ENCODE measurements at regions not wholly inside any gene's neighbourhood (a gene's known extent, or its start where the extent isn't known, plus 50 kb on each side); places are given as distances from the start of the nearest gene placed in this dataset.

DNA sequence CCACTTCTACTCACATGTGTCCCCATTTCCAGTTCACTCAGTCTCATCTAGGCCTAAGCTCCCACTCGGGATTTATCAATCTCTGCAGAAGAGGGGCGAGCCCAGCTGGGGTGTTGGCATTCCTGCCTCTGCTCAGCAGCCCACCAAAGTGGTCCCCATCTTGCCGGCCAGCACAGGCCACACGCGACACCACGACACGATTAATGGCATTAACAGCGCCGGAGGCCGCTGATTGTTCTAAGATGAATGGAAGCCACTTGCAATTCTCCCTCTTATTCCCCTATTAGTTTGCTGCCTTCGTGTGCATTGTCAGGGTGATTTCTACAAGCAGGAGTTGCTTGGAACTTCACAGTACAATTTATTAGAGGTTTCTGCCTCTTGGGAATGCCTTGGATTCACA, 477.3 kb downstream of the SHQ1 start:
- TF ChIP-seq POLR2AphosphoS5 (IDR thresholded peaks at IDR 0.05; ENCODE audit: low read depth, low read length): no peak
- TF ChIP-seq TCF7L2 (IDR thresholded peaks at IDR 0.05; ENCODE audit: low read depth, low read length): no peak
- TF ChIP-seq, protein P1, sequence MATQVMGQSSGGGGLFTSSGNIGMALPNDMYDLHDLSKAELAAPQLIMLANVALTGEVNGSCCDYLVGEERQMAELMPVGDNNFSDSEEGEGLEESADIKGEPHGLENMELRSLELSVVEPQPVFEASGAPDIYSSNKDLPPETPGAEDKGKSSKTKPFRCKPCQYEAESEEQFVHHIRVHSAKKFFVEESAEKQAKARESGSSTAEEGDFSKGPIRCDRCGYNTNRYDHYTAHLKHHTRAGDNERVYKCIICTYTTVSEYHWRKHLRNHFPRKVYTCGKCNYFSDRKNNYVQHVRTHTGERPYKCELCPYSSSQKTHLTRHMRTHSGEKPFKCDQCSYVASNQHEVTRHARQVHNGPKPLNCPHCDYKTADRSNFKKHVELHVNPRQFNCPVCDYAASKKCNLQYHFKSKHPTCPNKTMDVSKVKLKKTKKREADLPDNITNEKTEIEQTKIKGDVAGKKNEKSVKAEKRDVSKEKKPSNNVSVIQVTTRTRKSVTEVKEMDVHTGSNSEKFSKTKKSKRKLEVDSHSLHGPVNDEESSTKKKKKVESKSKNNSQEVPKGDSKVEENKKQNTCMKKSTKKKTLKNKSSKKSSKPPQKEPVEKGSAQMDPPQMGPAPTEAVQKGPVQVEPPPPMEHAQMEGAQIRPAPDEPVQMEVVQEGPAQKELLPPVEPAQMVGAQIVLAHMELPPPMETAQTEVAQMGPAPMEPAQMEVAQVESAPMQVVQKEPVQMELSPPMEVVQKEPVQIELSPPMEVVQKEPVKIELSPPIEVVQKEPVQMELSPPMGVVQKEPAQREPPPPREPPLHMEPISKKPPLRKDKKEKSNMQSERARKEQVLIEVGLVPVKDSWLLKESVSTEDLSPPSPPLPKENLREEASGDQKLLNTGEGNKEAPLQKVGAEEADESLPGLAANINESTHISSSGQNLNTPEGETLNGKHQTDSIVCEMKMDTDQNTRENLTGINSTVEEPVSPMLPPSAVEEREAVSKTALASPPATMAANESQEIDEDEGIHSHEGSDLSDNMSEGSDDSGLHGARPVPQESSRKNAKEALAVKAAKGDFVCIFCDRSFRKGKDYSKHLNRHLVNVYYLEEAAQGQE (IDR thresholded peaks at IDR 0.05; ENCODE audit: insufficient read depth in 1 of 2, low read depth in 2 of 2, low read length in 1 of 2): no peak
- DNase-seq (ENCODE audit: low read depth, low spot score) (no peak), ATAC-seq (no peak)
- Histone ChIP-seq H3K27me3 (ENCODE audit: control insufficient read depth, insufficient read depth, low read length) (no peaks in the 10 kb centered on the region), H3K27ac (ENCODE audit: low read length) (no peak overlapping the region), H3K4me3 (ENCODE audit: low read depth in 2 of 2, low read length in 2 of 2) (no peak overlapping the region), H3K36me3 (ENCODE audit: control insufficient read depth, insufficient read depth, low read length) (no peaks in the 10 kb centered on the region), H3K9me3 (ENCODE audit: control insufficient read depth, insufficient read depth, low read depth, low read length) (no peaks in the 10 kb centered on the region), H3K4me1 (ENCODE audit: control insufficient read depth, insufficient read depth, low read length) (no peaks in the 10 kb centered on the region)
- ChIA-PET POLR2A (no interaction called here), CTCF (no interaction called here)
- in situ Hi-C loops (cut with HindIII; ENCODE audit: low pct_unique_long_range_greater_than_20kb, low sequenced_read_pairs): no loop called here
- intact Hi-C loops (cut with micrococcal nuclease; ENCODE audit: unreplicated experiment): no loop called here
- BruUV-seq (replicated peaks): no TSS peak

DNA sequence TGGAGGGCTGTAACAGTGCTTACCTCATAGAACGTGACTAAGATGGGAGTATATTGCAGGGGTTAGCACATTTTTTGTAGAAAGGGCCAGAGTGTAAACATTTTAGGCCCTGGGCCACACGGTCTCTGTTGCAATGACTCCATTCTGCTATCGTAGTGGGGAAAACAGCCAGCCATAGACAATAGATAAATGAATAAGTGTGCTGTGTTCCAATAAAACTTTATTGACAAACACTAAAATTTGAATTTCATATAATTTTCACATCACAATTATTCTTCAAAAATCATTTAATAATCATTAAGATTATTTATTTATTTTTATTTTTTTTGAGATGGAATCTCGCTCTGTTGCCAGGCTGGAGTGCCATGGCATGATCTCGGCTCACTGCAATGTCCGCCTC, 478.6 kb downstream of the SHQ1 start:
- DNase-seq (ENCODE audit: low read depth, low spot score) (no peak), ATAC-seq (no peak)
- no peaks in the 10 kb centered on the region for H3K9me3 ChIP-seq (ENCODE audit: control insufficient read depth, insufficient read depth, low read depth, low read length)
- intact Hi-C loops (cut with micrococcal nuclease; ENCODE audit: unreplicated experiment): no loop called here
- in situ Hi-C loops (cut with HindIII; ENCODE audit: low pct_unique_long_range_greater_than_20kb, low sequenced_read_pairs): no loop called here
- ChIA-PET POLR2A (no interaction called here), CTCF (no interaction called here)
- TF ChIP-seq, protein P1 (IDR thresholded peaks at IDR 0.05; ENCODE audit: insufficient read depth in 1 of 2, low read depth in 2 of 2, low read length in 1 of 2): no peak
- TF ChIP-seq, protein P2, sequence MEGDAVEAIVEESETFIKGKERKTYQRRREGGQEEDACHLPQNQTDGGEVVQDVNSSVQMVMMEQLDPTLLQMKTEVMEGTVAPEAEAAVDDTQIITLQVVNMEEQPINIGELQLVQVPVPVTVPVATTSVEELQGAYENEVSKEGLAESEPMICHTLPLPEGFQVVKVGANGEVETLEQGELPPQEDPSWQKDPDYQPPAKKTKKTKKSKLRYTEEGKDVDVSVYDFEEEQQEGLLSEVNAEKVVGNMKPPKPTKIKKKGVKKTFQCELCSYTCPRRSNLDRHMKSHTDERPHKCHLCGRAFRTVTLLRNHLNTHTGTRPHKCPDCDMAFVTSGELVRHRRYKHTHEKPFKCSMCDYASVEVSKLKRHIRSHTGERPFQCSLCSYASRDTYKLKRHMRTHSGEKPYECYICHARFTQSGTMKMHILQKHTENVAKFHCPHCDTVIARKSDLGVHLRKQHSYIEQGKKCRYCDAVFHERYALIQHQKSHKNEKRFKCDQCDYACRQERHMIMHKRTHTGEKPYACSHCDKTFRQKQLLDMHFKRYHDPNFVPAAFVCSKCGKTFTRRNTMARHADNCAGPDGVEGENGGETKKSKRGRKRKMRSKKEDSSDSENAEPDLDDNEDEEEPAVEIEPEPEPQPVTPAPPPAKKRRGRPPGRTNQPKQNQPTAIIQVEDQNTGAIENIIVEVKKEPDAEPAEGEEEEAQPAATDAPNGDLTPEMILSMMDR (IDR thresholded peaks at IDR 0.05): no peak
- TF ChIP-seq POLR2AphosphoS5 (IDR thresholded peaks at IDR 0.05; ENCODE audit: low read depth, low read length): no peak
- TF ChIP-seq TCF7L2 (IDR thresholded peaks at IDR 0.05; ENCODE audit: low read depth, low read length): no peak
- TF ChIP-seq SIN3A (IDR thresholded peaks at IDR 0.05; ENCODE audit: borderline replicate concordance, insufficient read depth, low read depth, low read length): no peak
- H3K4me1 ChIP-seq (ENCODE audit: control insufficient read depth, insufficient read depth, low read length): no peaks in the 10 kb centered on the region
- no peaks in the 10 kb centered on the region for H3K36me3 ChIP-seq (ENCODE audit: control insufficient read depth, insufficient read depth, low read length)
- H3K4me3 ChIP-seq (ENCODE audit: low read depth in 2 of 2, low read length in 2 of 2): no peak overlapping the region
- H3K27ac ChIP-seq (ENCODE audit: low read length): no peak overlapping the region
- BruUV-seq (replicated peaks): no TSS peak
- H3K27me3 ChIP-seq (ENCODE audit: control insufficient read depth, insufficient read depth, low read length): no peaks in the 10 kb centered on the region
